HG02973 (cell line): ENCODE measurements at regions not wholly inside any gene's neighbourhood (a gene's known extent, or its start where the extent isn't known, plus 50 kb on each side); places are given as distances from the start of the nearest gene placed in this dataset.
"Not testable (repeated sequence)": the region's sequence is repeated elsewhere in the genome, so short reads cannot be mapped to it uniquely, and the experiment has no call there.

Experiments
- ATAC-seq: cut with Tn5 transposase; IDR thresholded peaks from one replicate; pipeline ENCODE4 v1.9.1; 2021; ENCODE audit warnings: moderate library complexity; ENCODE audit not compliant: unreplicated experiment

- ATAC-seq: no peak
These were observed 129.7 kb downstream of the RTP5 start for GRCh38 chr2:241999184-241999583.

- no peak for ATAC-seq
These were observed 132.3 kb downstream of the RTP5 start for GRCh38 chr2:242001853-242002252.

- ATAC-seq: no peak
These were observed 133.4 kb downstream of the RTP5 start for GRCh38 chr2:242002944-242003343.

GRCh38 chr2:242004223-242004901 is 134.8 kb downstream of the RTP5 start:
- ATAC-seq: no peak

GRCh38 chr2:242004902-242005230 is 135.3 kb downstream of the RTP5 start:
- ATAC-seq: no peak

- not testable (repeated sequence) for ATAC-seq
These were observed 136.6 kb downstream of the RTP5 start for GRCh38 chr2:242006091-242006634.

GRCh38 chr2:242008908-242009307 is 139.4 kb downstream of the RTP5 start:
- ATAC-seq: not testable (repeated sequence)

- not testable (repeated sequence) for ATAC-seq
These were observed 140.3 kb downstream of the RTP5 start for GRCh38 chr2:242009846-242010245.

- not testable (repeated sequence) for ATAC-seq
These were observed 141.0 kb downstream of the RTP5 start for GRCh38 chr2:242010252-242011166.

GRCh38 chr2:242011167-242011513 is 141.6 kb downstream of the RTP5 start:
- no peak for ATAC-seq

GRCh38 chr2:242011516-242011915 is 142.0 kb downstream of the RTP5 start:
- no peak for ATAC-seq

- no peak for ATAC-seq
These were observed 142.6 kb downstream of the RTP5 start for GRCh38 chr2:242011991-242012764.

- no peak for ATAC-seq
These were observed 143.6 kb downstream of the RTP5 start for GRCh38 chr2:242012956-242013764.

GRCh38 chr2:242013771-242014170 is 144.2 kb downstream of the RTP5 start:
- no peak for ATAC-seq

- no peak for ATAC-seq
These were observed 145.9 kb downstream of the RTP5 start for GRCh38 chr2:242015108-242016065.

- no peak for ATAC-seq
These were observed 147.6 kb downstream of the RTP5 start for GRCh38 chr2:242017086-242017485.

- not testable (repeated sequence) for ATAC-seq
These were observed 148.9 kb downstream of the RTP5 start for GRCh38 chr2:242018416-242018815.

- ATAC-seq: no peak
These were observed 149.8 kb downstream of the RTP5 start for GRCh38 chr2:242019344-242019743.
